ENCODE measurements at regions not wholly inside any gene's neighbourhood (a gene's known extent, or its start where the extent isn't known, plus 50 kb on each side); places are given as distances from the start of the nearest gene placed in this dataset.

DNA sequence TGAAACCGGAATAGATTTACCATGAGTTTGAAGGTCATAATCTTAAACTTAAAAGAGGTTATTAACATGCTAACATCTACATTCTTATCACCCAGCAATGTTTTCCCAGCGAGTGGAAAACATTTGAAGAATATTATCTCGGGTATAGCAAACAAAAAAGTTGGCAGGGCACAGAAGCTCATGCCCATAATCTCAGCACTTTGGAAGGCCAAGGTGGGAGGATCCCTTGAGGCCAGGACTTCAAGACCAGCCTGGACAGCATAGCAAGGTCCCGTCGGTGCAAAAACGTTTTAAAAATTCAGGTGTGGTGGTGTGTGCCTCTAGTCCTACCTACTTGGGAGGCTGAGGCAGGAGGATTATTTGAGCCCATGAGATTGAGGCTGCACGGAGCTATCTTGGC, 213.5 kb downstream of the MANEA start:
- DNase-seq = peak; percentile 17
- TF ChIP-seq, protein P1, sequence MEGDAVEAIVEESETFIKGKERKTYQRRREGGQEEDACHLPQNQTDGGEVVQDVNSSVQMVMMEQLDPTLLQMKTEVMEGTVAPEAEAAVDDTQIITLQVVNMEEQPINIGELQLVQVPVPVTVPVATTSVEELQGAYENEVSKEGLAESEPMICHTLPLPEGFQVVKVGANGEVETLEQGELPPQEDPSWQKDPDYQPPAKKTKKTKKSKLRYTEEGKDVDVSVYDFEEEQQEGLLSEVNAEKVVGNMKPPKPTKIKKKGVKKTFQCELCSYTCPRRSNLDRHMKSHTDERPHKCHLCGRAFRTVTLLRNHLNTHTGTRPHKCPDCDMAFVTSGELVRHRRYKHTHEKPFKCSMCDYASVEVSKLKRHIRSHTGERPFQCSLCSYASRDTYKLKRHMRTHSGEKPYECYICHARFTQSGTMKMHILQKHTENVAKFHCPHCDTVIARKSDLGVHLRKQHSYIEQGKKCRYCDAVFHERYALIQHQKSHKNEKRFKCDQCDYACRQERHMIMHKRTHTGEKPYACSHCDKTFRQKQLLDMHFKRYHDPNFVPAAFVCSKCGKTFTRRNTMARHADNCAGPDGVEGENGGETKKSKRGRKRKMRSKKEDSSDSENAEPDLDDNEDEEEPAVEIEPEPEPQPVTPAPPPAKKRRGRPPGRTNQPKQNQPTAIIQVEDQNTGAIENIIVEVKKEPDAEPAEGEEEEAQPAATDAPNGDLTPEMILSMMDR (IDR thresholded peaks at IDR 0.05) = no peak
- intact Hi-C loops (cut with DNase I) = no loop called here

DNA sequence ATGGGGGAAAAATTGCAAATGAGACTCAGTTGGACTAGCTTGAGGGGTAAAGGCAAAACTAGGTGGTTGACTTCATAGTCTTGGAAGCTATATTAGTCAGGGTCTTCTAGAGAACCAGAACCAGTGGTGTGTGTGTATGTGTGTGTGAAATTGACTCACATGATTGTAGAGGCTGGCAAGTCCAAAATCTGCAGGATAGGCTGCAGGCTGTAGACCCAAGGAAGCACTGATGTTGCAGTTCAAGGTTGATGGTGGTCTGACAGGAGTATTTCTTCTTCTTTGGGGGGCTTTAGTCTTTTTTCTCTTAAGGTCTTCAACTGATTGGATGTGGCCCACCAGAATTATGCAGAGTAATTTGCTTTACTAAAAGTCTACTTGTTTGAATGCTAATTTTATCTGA, 217.4 kb downstream of the MANEA start:
- no peaks in the 10 kb centered on the region for H3K9me3 ChIP-seq
- H3K27me3 ChIP-seq = no peaks in the 10 kb centered on the region
- H3K27ac ChIP-seq = no peak overlapping the region
- H3K4me3 ChIP-seq = no peak overlapping the region
- intact Hi-C loops (cut with DNase I) = no loop called here
- H3K36me3 ChIP-seq = no peaks in the 10 kb centered on the region
- no peaks in the 10 kb centered on the region for H3K4me1 ChIP-seq
- TF ChIP-seq, protein P1 (IDR thresholded peaks at IDR 0.05) = no peak
- DNase-seq = no peak
- H3K9ac ChIP-seq (ENCODE audit: low read depth in 2 of 2, low read length in 2 of 2) = no peak overlapping the region

More for the DNA sequence above, 213.5 kb downstream of the MANEA start:
- Histone ChIP-seq H3K9ac (ENCODE audit: low read depth in 2 of 2, low read length in 2 of 2) (no peak overlapping the region), H3K27ac (no peak overlapping the region), H3K36me3 (no peaks in the 10 kb centered on the region), H3K9me3 (no peaks in the 10 kb centered on the region), H3K4me1 (no peaks in the 10 kb centered on the region), H3K4me3 (no peak overlapping the region), H3K27me3 (no peaks in the 10 kb centered on the region)

DNA sequence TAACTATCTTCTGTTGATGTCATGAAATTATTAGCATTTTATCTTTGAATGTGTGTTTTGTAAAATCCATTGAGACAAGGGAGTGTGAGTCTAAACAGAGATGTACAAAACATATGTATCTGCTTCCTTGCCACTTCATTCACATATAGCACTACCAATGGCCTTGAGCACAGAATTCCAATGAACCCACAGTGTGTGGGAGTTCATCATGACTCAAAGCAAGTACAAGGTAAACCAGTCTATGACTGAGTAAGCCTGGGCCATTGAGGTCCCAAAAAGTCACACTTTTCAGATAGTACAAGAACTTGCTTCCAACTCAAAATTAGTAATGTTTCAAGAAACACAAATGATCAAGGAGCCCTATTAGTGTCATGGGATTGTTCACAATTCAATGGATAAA, 218.6 kb downstream of the MANEA start:
- no peak for DNase-seq
- no peaks in the 10 kb centered on the region for H3K9me3 ChIP-seq
- H3K4me1 ChIP-seq = no peaks in the 10 kb centered on the region
- intact Hi-C loops (cut with DNase I) = no loop called here
- no peak overlapping the region for H3K9ac ChIP-seq (ENCODE audit: low read depth in 2 of 2, low read length in 2 of 2)
- no peaks in the 10 kb centered on the region for H3K27me3 ChIP-seq
- no peak overlapping the region for H3K27ac ChIP-seq
- H3K36me3 ChIP-seq = no peaks in the 10 kb centered on the region
- TF ChIP-seq, protein P1 (IDR thresholded peaks at IDR 0.05) = no peak
- no peak overlapping the region for H3K4me3 ChIP-seq

DNA sequence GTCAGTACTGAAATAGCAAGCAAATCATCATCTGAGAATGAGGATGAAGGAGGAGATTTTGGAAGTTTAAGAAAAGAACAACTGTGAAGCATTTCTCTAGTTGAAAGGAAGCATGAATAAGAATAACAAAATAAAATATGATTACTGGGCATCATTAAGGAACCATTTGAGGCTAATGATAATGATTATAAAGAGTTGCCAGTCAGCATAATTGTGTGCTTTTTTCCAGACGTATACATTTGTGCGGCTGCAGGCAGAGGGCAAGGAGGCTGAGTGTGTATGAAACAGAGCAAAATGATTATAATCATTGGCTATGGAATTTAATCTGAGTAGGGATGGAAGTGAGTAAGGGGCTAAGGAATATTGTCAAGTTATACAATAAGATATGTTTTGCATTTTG, 218.7 kb upstream of the FUT9 start:
- no peaks in the 10 kb centered on the region for H3K27me3 ChIP-seq
- H3K9me3 ChIP-seq = no peaks in the 10 kb centered on the region
- H3K4me3 ChIP-seq = no peak overlapping the region
- H3K27ac ChIP-seq = no peak overlapping the region
- intact Hi-C loops (cut with DNase I) = no loop called here
- DNase-seq = no peak
- TF ChIP-seq, protein P1 (IDR thresholded peaks at IDR 0.05) = no peak
- H3K9ac ChIP-seq (ENCODE audit: low read depth in 2 of 2, low read length in 2 of 2) = no peak overlapping the region
- no peaks in the 10 kb centered on the region for H3K4me1 ChIP-seq
- H3K36me3 ChIP-seq = no peaks in the 10 kb centered on the region

DNA sequence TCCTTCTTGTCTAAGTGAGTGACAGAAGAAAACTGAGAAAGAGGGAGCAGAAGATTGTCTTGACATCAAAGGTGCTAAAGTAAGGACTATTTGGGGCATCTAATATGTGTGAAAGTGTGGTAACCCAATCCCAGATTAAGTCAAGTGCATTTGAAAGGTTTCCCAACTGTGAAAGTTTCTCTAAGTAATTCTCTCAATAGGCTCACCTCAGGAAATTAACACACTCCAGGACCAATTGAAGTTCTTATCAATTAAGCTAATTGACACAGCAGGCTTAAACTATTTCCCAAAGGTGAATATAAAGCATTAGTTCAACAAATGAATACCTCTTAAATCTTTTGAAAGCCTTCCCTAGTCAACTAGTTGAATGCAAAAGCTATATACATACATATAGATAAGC, 212.8 kb upstream of the FUT9 start:
- H3K27me3 ChIP-seq = no peaks in the 10 kb centered on the region
- no peak overlapping the region for H3K9ac ChIP-seq (ENCODE audit: low read depth in 2 of 2, low read length in 2 of 2)
- H3K27ac ChIP-seq = no peak overlapping the region
- no peak for DNase-seq
- H3K4me1 ChIP-seq = no peaks in the 10 kb centered on the region
- no peaks in the 10 kb centered on the region for H3K36me3 ChIP-seq
- intact Hi-C loops (cut with DNase I) = no loop called here
- no peak overlapping the region for H3K4me3 ChIP-seq
- TF ChIP-seq, protein P1 (IDR thresholded peaks at IDR 0.05) = no peak
- no peaks in the 10 kb centered on the region for H3K9me3 ChIP-seq

- DNase-seq = no peak
- Histone ChIP-seq H3K27ac (no peak overlapping the region), H3K9ac (ENCODE audit: low read depth in 2 of 2, low read length in 2 of 2) (no peak overlapping the region), H3K27me3 (no peaks in the 10 kb centered on the region), H3K9me3 (no peaks in the 10 kb centered on the region), H3K36me3 (no peaks in the 10 kb centered on the region), H3K4me3 (no peak overlapping the region), H3K4me1 (no peaks in the 10 kb centered on the region)
- intact Hi-C loops (cut with DNase I) = no loop called here
- TF ChIP-seq, protein P1 (IDR thresholded peaks at IDR 0.05) = no peak
These were observed 211.9 kb upstream of the FUT9 start for GRCh38 chr6:95803889-95804288.
